ENCODE measurements at regions not wholly inside any gene's neighbourhood (a gene's known extent, or its start where the extent isn't known, plus 50 kb on each side); places are given as distances from the start of the nearest gene placed in this dataset.
"Not testable (repeated sequence)": the region's sequence is repeated elsewhere in the genome, so short reads cannot be mapped to it uniquely, and the experiment has no call there.

- TF ChIP-seq ZBTB40 (IDR thresholded peaks at IDR 0.05); ZBTB40 (CRISPR knock-in tag; IDR thresholded peaks at IDR 0.05); CTCF (CRISPR knock-in tag; IDR thresholded peaks at IDR 0.05); DNMT3B (CRISPR knock-in tag; conservative IDR thresholded peaks at IDR 0.05); GATAD1 (CRISPR knock-in tag; IDR thresholded peaks at IDR 0.05); HNRNPH1 (optimal IDR thresholded peaks at IDR 0.05; ENCODE audit: low read depth, low read length); TCF7 (IDR thresholded peaks at IDR 0.05; ENCODE audit: low read depth): not testable (repeated sequence)
- TF ChIP-seq, protein P1, sequence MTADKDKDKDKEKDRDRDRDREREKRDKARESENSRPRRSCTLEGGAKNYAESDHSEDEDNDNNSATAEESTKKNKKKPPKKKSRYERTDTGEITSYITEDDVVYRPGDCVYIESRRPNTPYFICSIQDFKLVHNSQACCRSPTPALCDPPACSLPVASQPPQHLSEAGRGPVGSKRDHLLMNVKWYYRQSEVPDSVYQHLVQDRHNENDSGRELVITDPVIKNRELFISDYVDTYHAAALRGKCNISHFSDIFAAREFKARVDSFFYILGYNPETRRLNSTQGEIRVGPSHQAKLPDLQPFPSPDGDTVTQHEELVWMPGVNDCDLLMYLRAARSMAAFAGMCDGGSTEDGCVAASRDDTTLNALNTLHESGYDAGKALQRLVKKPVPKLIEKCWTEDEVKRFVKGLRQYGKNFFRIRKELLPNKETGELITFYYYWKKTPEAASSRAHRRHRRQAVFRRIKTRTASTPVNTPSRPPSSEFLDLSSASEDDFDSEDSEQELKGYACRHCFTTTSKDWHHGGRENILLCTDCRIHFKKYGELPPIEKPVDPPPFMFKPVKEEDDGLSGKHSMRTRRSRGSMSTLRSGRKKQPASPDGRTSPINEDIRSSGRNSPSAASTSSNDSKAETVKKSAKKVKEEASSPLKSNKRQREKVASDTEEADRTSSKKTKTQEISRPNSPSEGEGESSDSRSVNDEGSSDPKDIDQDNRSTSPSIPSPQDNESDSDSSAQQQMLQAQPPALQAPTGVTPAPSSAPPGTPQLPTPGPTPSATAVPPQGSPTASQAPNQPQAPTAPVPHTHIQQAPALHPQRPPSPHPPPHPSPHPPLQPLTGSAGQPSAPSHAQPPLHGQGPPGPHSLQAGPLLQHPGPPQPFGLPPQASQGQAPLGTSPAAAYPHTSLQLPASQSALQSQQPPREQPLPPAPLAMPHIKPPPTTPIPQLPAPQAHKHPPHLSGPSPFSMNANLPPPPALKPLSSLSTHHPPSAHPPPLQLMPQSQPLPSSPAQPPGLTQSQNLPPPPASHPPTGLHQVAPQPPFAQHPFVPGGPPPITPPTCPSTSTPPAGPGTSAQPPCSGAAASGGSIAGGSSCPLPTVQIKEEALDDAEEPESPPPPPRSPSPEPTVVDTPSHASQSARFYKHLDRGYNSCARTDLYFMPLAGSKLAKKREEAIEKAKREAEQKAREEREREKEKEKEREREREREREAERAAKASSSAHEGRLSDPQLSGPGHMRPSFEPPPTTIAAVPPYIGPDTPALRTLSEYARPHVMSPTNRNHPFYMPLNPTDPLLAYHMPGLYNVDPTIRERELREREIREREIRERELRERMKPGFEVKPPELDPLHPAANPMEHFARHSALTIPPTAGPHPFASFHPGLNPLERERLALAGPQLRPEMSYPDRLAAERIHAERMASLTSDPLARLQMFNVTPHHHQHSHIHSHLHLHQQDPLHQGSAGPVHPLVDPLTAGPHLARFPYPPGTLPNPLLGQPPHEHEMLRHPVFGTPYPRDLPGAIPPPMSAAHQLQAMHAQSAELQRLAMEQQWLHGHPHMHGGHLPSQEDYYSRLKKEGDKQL (CRISPR knock-in tag; IDR thresholded peaks at IDR 0.05; ENCODE audit: low read depth): not testable (repeated sequence)
- TF ChIP-seq, protein P2, sequence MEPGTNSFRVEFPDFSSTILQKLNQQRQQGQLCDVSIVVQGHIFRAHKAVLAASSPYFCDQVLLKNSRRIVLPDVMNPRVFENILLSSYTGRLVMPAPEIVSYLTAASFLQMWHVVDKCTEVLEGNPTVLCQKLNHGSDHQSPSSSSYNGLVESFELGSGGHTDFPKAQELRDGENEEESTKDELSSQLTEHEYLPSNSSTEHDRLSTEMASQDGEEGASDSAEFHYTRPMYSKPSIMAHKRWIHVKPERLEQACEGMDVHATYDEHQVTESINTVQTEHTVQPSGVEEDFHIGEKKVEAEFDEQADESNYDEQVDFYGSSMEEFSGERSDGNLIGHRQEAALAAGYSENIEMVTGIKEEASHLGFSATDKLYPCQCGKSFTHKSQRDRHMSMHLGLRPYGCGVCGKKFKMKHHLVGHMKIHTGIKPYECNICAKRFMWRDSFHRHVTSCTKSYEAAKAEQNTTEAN (CRISPR knock-in tag; conservative IDR thresholded peaks at IDR 0.05): not testable (repeated sequence)
These were observed 278.5 kb downstream of the C12orf75 start for GRCh38 chr12:105609001-105609400.
